Loucy (cell line): ENCODE measurements at regions not wholly inside any gene's neighbourhood (a gene's known extent, or its start where the extent isn't known, plus 50 kb on each side); places are given as distances from the start of the nearest gene placed in this dataset.

Experiments
- H2AFZ ChIP-seq: fragments of 200-600 bp; sonication (generic); 2 replicates; pipeline ENCODE4 v1.6.0; 2016; ENCODE audit warnings: antibody characterized with exemption, mild to moderate bottlenecking, low read length, moderate library complexity
- H3F3A ChIP-seq: fragments of 200-600 bp; 2 replicates; pipeline ENCODE4 v1.6.0; 2016; ENCODE audit warnings: antibody characterized with exemption, low read depth, mild to moderate bottlenecking
- H3K27me3 ChIP-seq: fragments of 200-600 bp; sonication (generic); 2 replicates; pipeline ENCODE4 v1.6.1; 2014; ENCODE audit warnings: low read length, mild to moderate bottlenecking; ENCODE audit not compliant: insufficient read depth, poor library complexity, severe bottlenecking
- H3K36me3 ChIP-seq: fragments of 200-600 bp; sonication (generic); 2 replicates; pipeline ENCODE4 v1.6.1; 2016; ENCODE audit warnings: low read length; ENCODE audit not compliant: insufficient read depth
- H3K4me1 ChIP-seq: fragments of 200-600 bp; sonication (generic); 2 replicates; pipeline ENCODE4 v1.5.1; 2014; ENCODE audit warnings: low read length, mild to moderate bottlenecking; ENCODE audit not compliant: insufficient read depth, poor library complexity, severe bottlenecking
- H3K4me2 ChIP-seq: fragments of 200-600 bp; sonication (generic); 2 replicates; pipeline ENCODE4 v1.6.0; 2014; ENCODE audit warnings: antibody characterized with exemption, low read length, low read depth, mild to moderate bottlenecking; ENCODE audit not compliant: poor library complexity, severe bottlenecking
- H3K4me3 ChIP-seq: fragments of 200-600 bp; sonication (generic); 2 replicates; pipeline ENCODE4 v1.5.1; 2014; ENCODE audit warnings: low read length, mild to moderate bottlenecking, mixed read lengths; ENCODE audit not compliant: poor library complexity, severe bottlenecking
- H3K79me2 ChIP-seq: fragments of 200-600 bp; sonication (generic); 2 replicates; pipeline ENCODE4 v1.6.1; 2014; ENCODE audit warnings: low read length; ENCODE audit not compliant: insufficient read depth
- H3K9ac ChIP-seq: fragments of 200-600 bp; sonication (generic); 2 replicates; pipeline ENCODE4 v1.6.0; 2014; ENCODE audit warnings: mild to moderate bottlenecking, low read depth, low read length, moderate library complexity; ENCODE audit not compliant: poor library complexity, severe bottlenecking
- H3K9me2 ChIP-seq: fragments of 200-600 bp; sonication (generic); replicated peaks from 2 replicates; pipeline ENCODE4 v1.6.1; 2016; ENCODE audit warnings: low read depth, low read length, mixed read lengths
- H3K9me3 ChIP-seq: fragments of 200-600 bp; sonication (generic); 2 replicates; pipeline ENCODE4 v1.6.1; 2014; ENCODE audit warnings: mild to moderate bottlenecking, antibody characterized with exemption, low read length, low read depth; ENCODE audit not compliant: insufficient read depth
- H4K20me1 ChIP-seq: fragments of 200-600 bp; sonication (generic); 2 replicates; pipeline ENCODE4 v1.6.0; 2014; ENCODE audit warnings: antibody characterized with exemption, low read length, mild to moderate bottlenecking; ENCODE audit not compliant: insufficient read depth, poor library complexity, severe bottlenecking
- EZH2phosphoT487 ChIP-seq: fragments of 200-600 bp; IDR thresholded peaks from 2 replicates; pipeline ENCODE4 v1.6.1; 2018; ENCODE audit warnings: antibody characterized with exemption, mild to moderate bottlenecking, moderate library complexity, borderline replicate concordance
- TF ChIP-seq, protein P1 (sequence below): fragments of 200-600 bp; sonication (generic); conservative IDR thresholded peaks from 2 replicates; pipeline ENCODE4 v1.5.1; 2014; ENCODE audit warnings: mild to moderate bottlenecking, antibody characterized with exemption, low read length

DNA sequence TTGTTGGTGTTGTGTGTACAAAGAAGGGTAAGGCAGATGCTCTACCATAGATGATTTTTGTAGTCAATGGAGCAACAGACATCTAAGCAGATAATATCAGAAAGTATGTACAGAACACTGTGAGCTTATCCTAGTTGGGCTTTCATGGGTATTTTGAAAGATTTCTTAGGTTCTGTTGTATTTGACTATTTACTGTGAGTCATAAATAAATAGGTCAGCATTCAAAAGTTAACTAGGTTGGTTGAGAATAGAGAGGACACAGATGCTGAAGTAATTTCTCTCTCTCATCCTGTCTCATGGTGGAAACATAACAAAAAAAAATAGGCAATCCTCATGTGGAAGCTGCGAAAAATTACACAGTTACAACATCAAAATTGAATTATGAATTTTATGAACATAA is 413.5 kb downstream of the CCDC91 start:
- H3K36me3 ChIP-seq = no peaks in the 10 kb centered on the region
- no peaks in the 10 kb centered on the region for H3K27me3 ChIP-seq
- TF ChIP-seq, protein P1, sequence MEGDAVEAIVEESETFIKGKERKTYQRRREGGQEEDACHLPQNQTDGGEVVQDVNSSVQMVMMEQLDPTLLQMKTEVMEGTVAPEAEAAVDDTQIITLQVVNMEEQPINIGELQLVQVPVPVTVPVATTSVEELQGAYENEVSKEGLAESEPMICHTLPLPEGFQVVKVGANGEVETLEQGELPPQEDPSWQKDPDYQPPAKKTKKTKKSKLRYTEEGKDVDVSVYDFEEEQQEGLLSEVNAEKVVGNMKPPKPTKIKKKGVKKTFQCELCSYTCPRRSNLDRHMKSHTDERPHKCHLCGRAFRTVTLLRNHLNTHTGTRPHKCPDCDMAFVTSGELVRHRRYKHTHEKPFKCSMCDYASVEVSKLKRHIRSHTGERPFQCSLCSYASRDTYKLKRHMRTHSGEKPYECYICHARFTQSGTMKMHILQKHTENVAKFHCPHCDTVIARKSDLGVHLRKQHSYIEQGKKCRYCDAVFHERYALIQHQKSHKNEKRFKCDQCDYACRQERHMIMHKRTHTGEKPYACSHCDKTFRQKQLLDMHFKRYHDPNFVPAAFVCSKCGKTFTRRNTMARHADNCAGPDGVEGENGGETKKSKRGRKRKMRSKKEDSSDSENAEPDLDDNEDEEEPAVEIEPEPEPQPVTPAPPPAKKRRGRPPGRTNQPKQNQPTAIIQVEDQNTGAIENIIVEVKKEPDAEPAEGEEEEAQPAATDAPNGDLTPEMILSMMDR = no peak
- no peak for TF ChIP-seq EZH2phosphoT487
- H3K9me3 ChIP-seq = peaks cover 12% of the 10 kb centered on the region; the same call in 1 of the 2 replicates
- no peak overlapping the region for H3K9ac ChIP-seq
- no peaks in the 10 kb centered on the region for H3K9me2 ChIP-seq
- H3K4me1 ChIP-seq = peaks cover 8% of the 10 kb centered on the region
- no peak overlapping the region for H3K4me2 ChIP-seq
- H3K79me2 ChIP-seq = no peaks in the 10 kb centered on the region
- H3F3A ChIP-seq = no peaks in the 10 kb centered on the region
- no peak overlapping the region for H2AFZ ChIP-seq
- no peak overlapping the region for H3K4me3 ChIP-seq
- no peaks in the 10 kb centered on the region for H4K20me1 ChIP-seq

DNA sequence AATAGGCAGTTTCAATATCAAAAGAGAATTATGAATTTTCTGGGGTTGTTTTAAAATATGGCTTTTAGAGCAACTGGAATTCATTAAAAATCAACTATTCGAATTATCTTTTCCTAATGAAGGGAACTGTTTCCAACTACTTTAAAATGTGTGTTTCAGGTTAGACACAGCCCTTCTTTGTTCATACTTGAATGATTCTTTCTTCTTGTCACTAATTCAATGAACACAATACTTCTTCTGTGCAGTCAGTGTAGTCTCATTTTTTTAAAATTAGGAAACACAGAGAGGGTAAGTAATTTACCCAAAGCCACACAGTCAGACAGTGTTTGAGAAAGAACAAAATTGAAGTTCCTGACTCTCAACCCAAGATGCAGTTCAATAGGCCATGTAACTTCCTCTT is 414.0 kb downstream of the CCDC91 start:
- Histone ChIP-seq H3K27me3 (no peaks in the 10 kb centered on the region), H2AFZ (no peak overlapping the region), H4K20me1 (no peaks in the 10 kb centered on the region), H3K9ac (no peak overlapping the region), H3K4me2 (no peak overlapping the region), H3K9me3 (peaks cover 12% of the 10 kb centered on the region; the same call in 1 of the 2 replicates), H3K4me3 (no peak overlapping the region), H3K36me3 (no peaks in the 10 kb centered on the region), H3K9me2 (no peaks in the 10 kb centered on the region), H3K4me1 (peaks cover 8% of the 10 kb centered on the region), H3F3A (no peaks in the 10 kb centered on the region), H3K79me2 (no peaks in the 10 kb centered on the region)
- TF ChIP-seq, protein P1 = no peak
- TF ChIP-seq EZH2phosphoT487 = no peak

DNA sequence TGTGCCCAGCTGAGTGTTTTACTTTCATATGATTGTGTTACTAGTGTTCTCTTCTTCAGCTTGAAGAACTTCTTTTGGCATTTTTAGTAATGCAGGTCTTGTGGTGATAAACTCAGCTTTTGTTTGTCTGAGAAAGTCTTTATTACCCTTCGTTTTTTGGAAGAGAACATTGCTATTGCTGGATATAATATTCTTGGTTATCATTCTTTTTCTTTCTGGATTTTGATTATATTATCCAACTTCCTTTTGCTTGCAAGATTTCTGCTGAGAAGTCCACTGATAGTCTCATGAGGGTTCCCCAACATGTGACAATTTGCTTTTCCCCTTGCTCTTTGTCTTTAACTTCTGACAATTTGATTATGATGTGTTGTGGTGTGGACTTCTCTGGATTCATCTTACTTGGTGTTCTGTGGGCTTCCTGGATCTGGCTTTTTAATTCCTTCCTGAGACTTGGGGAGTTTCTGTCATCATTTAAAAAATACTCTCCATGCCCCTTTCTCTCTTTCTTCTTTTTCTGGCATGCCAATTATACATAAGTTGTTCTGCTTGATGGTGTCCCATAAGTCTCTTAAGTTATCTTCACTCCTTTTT is 416.8 kb downstream of the CCDC91 start:
- H3K9ac ChIP-seq = no peak overlapping the region
- no peaks in the 10 kb centered on the region for H3F3A ChIP-seq
- H3K36me3 ChIP-seq = no peaks in the 10 kb centered on the region
- no peaks in the 10 kb centered on the region for H3K27me3 ChIP-seq
- no peak overlapping the region for H2AFZ ChIP-seq
- H3K9me3 ChIP-seq = peaks cover 12% of the 10 kb centered on the region; the same call in 1 of the 2 replicates
- no peaks in the 10 kb centered on the region for H3K79me2 ChIP-seq
- H3K4me3 ChIP-seq = no peak overlapping the region
- H3K4me1 ChIP-seq = peaks cover 8% of the 10 kb centered on the region
- H3K4me2 ChIP-seq = no peak overlapping the region
- H4K20me1 ChIP-seq = no peaks in the 10 kb centered on the region
- TF ChIP-seq, protein P1 = no peak
- no peak for TF ChIP-seq EZH2phosphoT487
- no peaks in the 10 kb centered on the region for H3K9me2 ChIP-seq
